ENCODE measurements at regions not wholly inside any gene's neighbourhood (a gene's known extent, or its start where the extent isn't known, plus 50 kb on each side); places are given as distances from the start of the nearest gene placed in this dataset.

DNA sequence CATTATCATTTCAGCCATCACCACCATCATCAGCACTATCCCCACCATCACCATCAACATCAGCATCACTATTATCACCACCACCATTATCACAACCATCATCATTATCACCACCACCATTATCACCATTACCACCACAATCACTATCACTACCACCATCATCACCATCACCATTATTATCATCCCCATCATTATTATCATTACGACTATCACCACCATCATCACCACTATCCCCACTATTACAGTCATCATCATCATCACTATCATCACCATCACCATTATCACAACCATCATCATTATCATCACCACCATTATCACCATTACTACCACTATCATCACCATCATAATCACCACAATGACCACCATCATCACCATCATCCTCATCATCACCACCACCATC, 50.4 kb upstream of the CMKLR1 start:
- no peak for DNase-seq
- in situ Hi-C loops (cut with MboI; ENCODE audit: low pct_unique_long_range_greater_than_20kb, low sequenced_read_pairs), result no loop called here
